K562 (cell line): ENCODE measurements at regions not wholly inside any gene's neighbourhood (a gene's known extent, or its start where the extent isn't known, plus 50 kb on each side); places are given as distances from the start of the nearest gene placed in this dataset.

Experiments used
- ATAC-seq: fragments of 200-7000 bp; cut with Tn5 transposase; 3 replicates; pipeline ENCODE4 v1.9.1; 2020; ENCODE audit warnings: moderate library complexity
- BruUV-seq: library from RNA; stranded (reverse); fragments of 400-500 nt; replicated peaks from 2 replicates; lab custom pipeline; 2021; lab: Mats Ljungman, UMichigan
- CTCF ChIA-PET: fragments of 300-600 bp; formaldehyde crosslinking; extraction: SDS; loops from one replicate; lab custom pipeline; 2021; ENCODE audit warnings: low intra/inter-chr PET ratio; lab: Yijun Ruan, JAX
- POLR2A ChIA-PET: fragments of 300-600, 350-650 bp; sonication (Branson Sonifier 250); formaldehyde crosslinking; extraction: SDS; loops from one replicate; lab custom pipeline; 2021; ENCODE audit warnings: antibody characterized with exemption, inconsistent platforms; lab: Yijun Ruan, JAX
- DNase-seq, 4 experiments: peaks; one replicate each; pipeline versions ENCODE4 v3.0.0 to v3.0.0-alpha.2; 2011 to 2018; ENCODE audit warnings: low spot score in 3 of 4, mixed read lengths in 3 of 4; ENCODE audit errors: extremely low read depth in 1 of 4
- FAIRE-seq: peaks from 2 replicates; lab custom pipeline; 2011; peaks lifted over from hg19 to GRCh38; lab: Jason Lieb, UNC
- H2AFZ ChIP-seq: 2 replicates; pipeline ENCODE4 v1.6.0; 2011; ENCODE audit warnings: low read depth, low read length, control low read depth, inconsistent platforms
- H3K27ac ChIP-seq: fragments of 200-600 bp; 3 replicates; pipeline ENCODE4 v1.8.0; 2011; ENCODE audit warnings: low read depth, mild to moderate bottlenecking, control low read depth, inconsistent platforms, low read length, moderate library complexity, mixed read lengths; ENCODE audit errors: extremely low read depth
- H3K27me3 ChIP-seq, 2 experiments: fragments of 300-600 bp in 1 of 2; 2 replicates in 1 of 2; 3 replicates in 1 of 2; pipeline versions ENCODE4 v1.6.0 to v1.8.0; 2011; ENCODE audit warnings: inconsistent platforms in 2 of 2, low read length in 2 of 2, mild to moderate bottlenecking in 1 of 2, mixed read lengths in 1 of 2, moderate library complexity in 1 of 2; ENCODE audit not compliant: control insufficient read depth in 2 of 2, insufficient read depth in 2 of 2
- H3K36me3 ChIP-seq: fragments of 300-600 bp; 3 replicates; pipeline ENCODE4 v1.8.0; 2011; ENCODE audit warnings: mild to moderate bottlenecking, low read length, inconsistent platforms; ENCODE audit not compliant: control insufficient read depth, insufficient read depth
- H3K4me1 ChIP-seq, 2 experiments: fragments of 200-600 bp in 1 of 2; replicated peaks in 1 of 2; 2 replicates in 1 of 2; 3 replicates in 1 of 2; pipeline versions ENCODE4 v1.5.1 to v1.8.0; 2011; ENCODE audit warnings: inconsistent platforms in 2 of 2, low read length in 2 of 2, mild to moderate bottlenecking in 1 of 2, mixed read lengths in 1 of 2, moderate library complexity in 1 of 2; ENCODE audit not compliant: control insufficient read depth in 2 of 2, insufficient read depth in 2 of 2
- H3K4me2 ChIP-seq: 2 replicates; pipeline ENCODE4 v1.6.1; 2011; ENCODE audit warnings: low read length, control low read depth, inconsistent platforms, mixed read lengths; ENCODE audit not compliant: insufficient read depth
- H3K4me3 ChIP-seq: fragments of 200-600 bp; sonication (generic), shearing (Covaris generic); 2 replicates; pipeline ENCODE4 v1.5.1; 2016; ENCODE audit warnings: control low read depth, inconsistent platforms
- H3K79me2 ChIP-seq: fragments of 200-600 bp; 3 replicates; pipeline ENCODE4 v1.8.0; 2011; ENCODE audit warnings: low read length, inconsistent platforms; ENCODE audit not compliant: control insufficient read depth, insufficient read depth
- H3K9ac ChIP-seq, 2 experiments: 2 replicates each; pipeline versions ENCODE4 v1.6.0 to v1.6.1; 2011; ENCODE audit warnings: low read depth in 2 of 2, low read length in 2 of 2, control low read depth in 1 of 2, inconsistent platforms in 1 of 2, mild to moderate bottlenecking in 1 of 2, mixed read lengths in 1 of 2; ENCODE audit not compliant: insufficient read depth in 1 of 2
- H3K9me1 ChIP-seq: one replicate; pipeline ENCODE4 v1.6.0; 2011; ENCODE audit warnings: inconsistent platforms, mild to moderate bottlenecking, low read length, moderate library complexity; ENCODE audit not compliant: control insufficient read depth, insufficient read depth
- H3K9me3 ChIP-seq: replicated peaks from 2 replicates; pipeline ENCODE4 v1.5.1; 2011; ENCODE audit warnings: low read depth, low read length, inconsistent platforms; ENCODE audit not compliant: control insufficient read depth, insufficient read depth
- H4K20me1 ChIP-seq: replicated peaks from 2 replicates; pipeline ENCODE4 v1.6.1; 2011; ENCODE audit warnings: low read length, inconsistent platforms, mixed read lengths; ENCODE audit not compliant: control insufficient read depth, insufficient read depth
- HDAC8 ChIP-seq: fragments of 450-650 bp; IDR thresholded peaks from 2 replicates; pipeline ENCODE4 v1.6.1; 2016; ENCODE audit warnings: mild to moderate bottlenecking, missing genetic modification characterization, moderate library complexity, missing compliant biosample characterization
- SIN3B ChIP-seq: fragments of 450-650 bp; IDR thresholded peaks from 2 replicates; pipeline ENCODE4 v1.6.1; 2017; ENCODE audit warnings: low read depth, mild to moderate bottlenecking, moderate library complexity
- ZFP30 ChIP-seq: fragments of 250-450 bp; sonication (Bioruptor Pico); IDR thresholded peaks from 2 replicates; pipeline ENCODE4 v1.8.0; 2022; ENCODE audit warnings: moderate library complexity, mild to moderate bottlenecking, inconsistent platforms, borderline replicate concordance
- WGBS: fragments of 100-300 bp; shearing (Covaris generic); methylation state at CpG from one replicate; pipeline ENCODE4 v1.1.6; 2016; ENCODE audit warnings: low coverage, mixed read lengths; ENCODE audit not compliant: insufficient coverage; ENCODE audit errors: missing lambda C conversion rate; 5-methylcytosine and 5-hydroxymethylcytosine counted together
- in situ Hi-C: fragments of 300-500 bp; cut with MboI; formaldehyde crosslinking; loops from 4 replicates; pipeline ENCODE4 v1.15.0; 2018; ENCODE audit warnings: inconsistent platforms, mixed read lengths
- intact Hi-C: fragments of 100-400 bp; cut with micrococcal nuclease; formaldehyde crosslinking; loops from 2 replicates; pipeline ENCODE4 v1.14.2; 2022
- TF ChIP-seq, protein P1 (sequence below): fragments of 250-450 bp; sonication (Bioruptor Pico); IDR thresholded peaks from 2 replicates; pipeline ENCODE4 v1.4.0; 2020; ENCODE audit warnings: mild to moderate bottlenecking, moderate library complexity
- TF ChIP-seq, protein P2 (sequence below): sonication (generic); formaldehyde crosslinking; IDR thresholded peaks from 2 replicates; pipeline ENCODE4 v1.5.0; 2020; ENCODE audit warnings: missing genetic modification reagents
- TF ChIP-seq, protein P3 (sequence below), 2 experiments: IDR thresholded peaks in 1 of 2; conservative IDR thresholded peaks in 1 of 2; 2 replicates each; pipeline ENCODE4 v1.6.1; 2016; ENCODE audit warnings: low read depth in 2 of 2, mild to moderate bottlenecking in 1 of 2, missing compliant biosample characterization in 1 of 2, missing genetic modification characterization in 1 of 2, moderate library complexity in 1 of 2

DNA sequence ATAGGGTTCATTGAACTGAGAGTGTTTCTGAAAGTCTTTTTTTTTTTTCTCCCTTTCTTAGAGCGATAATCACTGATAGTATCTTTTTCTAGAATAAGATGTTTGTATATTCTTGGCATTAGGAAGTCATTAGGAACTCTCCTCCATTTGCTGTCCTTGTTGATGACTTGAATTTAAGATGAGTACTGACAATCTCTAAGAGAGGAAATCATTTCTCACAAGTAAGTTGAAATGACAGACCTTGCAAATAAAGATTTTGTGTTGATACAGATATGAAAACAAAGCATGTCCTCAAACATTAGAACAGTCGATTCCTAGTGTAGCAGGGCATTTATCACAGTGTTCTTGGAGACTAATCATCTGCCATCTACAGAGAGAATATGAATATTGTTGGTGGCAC lies 458.4 kb upstream of the SYT1 start (continued):
- TF ChIP-seq, protein P1, sequence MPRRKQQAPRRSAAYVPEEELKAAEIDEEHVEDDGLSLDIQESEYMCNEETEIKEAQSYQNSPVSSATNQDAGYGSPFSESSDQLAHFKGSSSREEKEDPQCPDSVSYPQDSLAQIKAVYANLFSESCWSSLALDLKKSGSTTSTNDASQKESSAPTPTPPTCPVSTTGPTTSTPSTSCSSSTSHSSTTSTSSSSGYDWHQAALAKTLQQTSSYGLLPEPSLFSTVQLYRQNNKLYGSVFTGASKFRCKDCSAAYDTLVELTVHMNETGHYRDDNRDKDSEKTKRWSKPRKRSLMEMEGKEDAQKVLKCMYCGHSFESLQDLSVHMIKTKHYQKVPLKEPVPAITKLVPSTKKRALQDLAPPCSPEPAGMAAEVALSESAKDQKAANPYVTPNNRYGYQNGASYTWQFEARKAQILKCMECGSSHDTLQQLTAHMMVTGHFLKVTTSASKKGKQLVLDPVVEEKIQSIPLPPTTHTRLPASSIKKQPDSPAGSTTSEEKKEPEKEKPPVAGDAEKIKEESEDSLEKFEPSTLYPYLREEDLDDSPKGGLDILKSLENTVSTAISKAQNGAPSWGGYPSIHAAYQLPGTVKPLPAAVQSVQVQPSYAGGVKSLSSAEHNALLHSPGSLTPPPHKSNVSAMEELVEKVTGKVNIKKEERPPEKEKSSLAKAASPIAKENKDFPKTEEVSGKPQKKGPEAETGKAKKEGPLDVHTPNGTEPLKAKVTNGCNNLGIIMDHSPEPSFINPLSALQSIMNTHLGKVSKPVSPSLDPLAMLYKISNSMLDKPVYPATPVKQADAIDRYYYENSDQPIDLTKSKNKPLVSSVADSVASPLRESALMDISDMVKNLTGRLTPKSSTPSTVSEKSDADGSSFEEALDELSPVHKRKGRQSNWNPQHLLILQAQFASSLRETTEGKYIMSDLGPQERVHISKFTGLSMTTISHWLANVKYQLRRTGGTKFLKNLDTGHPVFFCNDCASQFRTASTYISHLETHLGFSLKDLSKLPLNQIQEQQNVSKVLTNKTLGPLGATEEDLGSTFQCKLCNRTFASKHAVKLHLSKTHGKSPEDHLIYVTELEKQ (CRISPR knock-in tag): no peak
- TF ChIP-seq, all 486 proteins: peak for 0

DNA sequence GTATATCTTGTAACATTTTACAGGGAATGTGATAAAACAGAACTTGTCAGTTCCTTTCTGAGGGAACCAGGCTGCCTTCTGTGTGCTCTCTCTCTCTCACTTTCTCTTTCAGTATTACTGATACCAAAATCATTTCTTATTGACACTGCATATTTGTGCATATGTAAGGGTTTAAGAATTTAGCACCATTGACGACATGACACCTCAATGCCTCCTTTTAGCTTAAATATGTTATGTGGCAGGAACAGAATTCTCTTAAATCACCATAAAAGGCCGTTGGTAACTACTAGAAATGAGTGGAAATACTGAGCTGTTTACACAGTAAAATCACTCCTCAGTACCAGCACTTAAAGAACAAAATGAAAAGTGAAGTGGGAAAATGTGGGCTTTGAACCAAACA lies 457.7 kb upstream of the SYT1 start:
- in situ Hi-C loops (no loop called here), intact Hi-C loops (no loop called here)
- Histone ChIP-seq H3K9ac (no peak overlapping the region), H3K27me3 (no peaks in the 10 kb centered on the region), H3K9me3 (no peaks in the 10 kb centered on the region), H3K4me3 (no peak overlapping the region), H3K36me3 (no peaks in the 10 kb centered on the region), H3K4me2 (no peak overlapping the region), H3K4me1 (no peaks in the 10 kb centered on the region), H4K20me1 (no peaks in the 10 kb centered on the region), H2AFZ (no peak overlapping the region), H3K27ac (no peak overlapping the region), H3K79me2 (no peaks in the 10 kb centered on the region), H3K9me1 (no peaks in the 10 kb centered on the region)
- ChIA-PET CTCF (no interaction called here), POLR2A (no interaction called here)
- TF ChIP-seq HDAC8 (tag) (no peak), SIN3B (no peak), ZFP30 (no peak)
- TF ChIP-seq, protein P2, sequence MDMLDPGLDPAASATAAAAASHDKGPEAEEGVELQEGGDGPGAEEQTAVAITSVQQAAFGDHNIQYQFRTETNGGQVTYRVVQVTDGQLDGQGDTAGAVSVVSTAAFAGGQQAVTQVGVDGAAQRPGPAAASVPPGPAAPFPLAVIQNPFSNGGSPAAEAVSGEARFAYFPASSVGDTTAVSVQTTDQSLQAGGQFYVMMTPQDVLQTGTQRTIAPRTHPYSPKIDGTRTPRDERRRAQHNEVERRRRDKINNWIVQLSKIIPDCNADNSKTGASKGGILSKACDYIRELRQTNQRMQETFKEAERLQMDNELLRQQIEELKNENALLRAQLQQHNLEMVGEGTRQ (CRISPR knock-in tag): no peak
- TF ChIP-seq, protein P3, sequence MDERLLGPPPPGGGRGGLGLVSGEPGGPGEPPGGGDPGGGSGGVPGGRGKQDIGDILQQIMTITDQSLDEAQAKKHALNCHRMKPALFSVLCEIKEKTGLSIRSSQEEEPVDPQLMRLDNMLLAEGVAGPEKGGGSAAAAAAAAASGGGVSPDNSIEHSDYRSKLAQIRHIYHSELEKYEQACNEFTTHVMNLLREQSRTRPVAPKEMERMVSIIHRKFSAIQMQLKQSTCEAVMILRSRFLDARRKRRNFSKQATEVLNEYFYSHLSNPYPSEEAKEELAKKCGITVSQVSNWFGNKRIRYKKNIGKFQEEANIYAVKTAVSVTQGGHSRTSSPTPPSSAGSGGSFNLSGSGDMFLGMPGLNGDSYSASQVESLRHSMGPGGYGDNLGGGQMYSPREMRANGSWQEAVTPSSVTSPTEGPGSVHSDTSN (CRISPR knock-in tag; IDR thresholded peaks at IDR 0.05; ENCODE audit: low read depth): no peak
- TF ChIP-seq, protein P3 (tag; conservative IDR thresholded peaks at IDR 0.05; ENCODE audit: low read depth): no peak
- BruUV-seq: no TSS peak
- 0% methylated on average over 2 of the region's 2 CpGs for WGBS
- ATAC-seq (no peak), DNase-seq (no peak), FAIRE-seq (no peak)
